Ishikawa (cell line): ENCODE measurements at regions not wholly inside any gene's neighbourhood (a gene's known extent, or its start where the extent isn't known, plus 50 kb on each side); places are given as distances from the start of the nearest gene placed in this dataset.

ENCODE experiments used
- CEBPB ChIP-seq: IDR thresholded peaks from 2 replicates; pipeline ENCODE4 v1.6.1; 2012
- CREB1 ChIP-seq: IDR thresholded peaks from 2 replicates; pipeline ENCODE4 v1.6.1; 2012; ENCODE audit warnings: low read depth
- EGR1 ChIP-seq: IDR thresholded peaks from 2 replicates; pipeline ENCODE4 v1.6.1; 2012
- EP300 ChIP-seq: IDR thresholded peaks from 2 replicates; pipeline ENCODE4 v1.6.1; 2012; ENCODE audit warnings: borderline replicate concordance
- FOXM1 ChIP-seq: IDR thresholded peaks from 2 replicates; pipeline ENCODE4 v1.6.1; 2012; ENCODE audit warnings: low read depth, borderline replicate concordance
- MAX ChIP-seq: IDR thresholded peaks from 2 replicates; pipeline ENCODE4 v1.6.1; 2012
- NFIC ChIP-seq: IDR thresholded peaks from 2 replicates; pipeline ENCODE4 v1.6.1; 2012
- RAD21 ChIP-seq: IDR thresholded peaks from 2 replicates; pipeline ENCODE4 v1.6.1; 2012; ENCODE audit warnings: low read depth
- REST ChIP-seq: IDR thresholded peaks from 2 replicates; pipeline ENCODE4 v1.6.1; 2012; ENCODE audit warnings: low read depth, mild to moderate bottlenecking
- TAF1 ChIP-seq: IDR thresholded peaks from 2 replicates; pipeline ENCODE4 v1.6.1; 2012; ENCODE audit warnings: low read depth, mild to moderate bottlenecking
- TCF12 ChIP-seq: IDR thresholded peaks from 2 replicates; pipeline ENCODE4 v1.6.1; 2012; ENCODE audit warnings: low read depth
- TEAD4 ChIP-seq: IDR thresholded peaks from 2 replicates; pipeline ENCODE4 v1.6.1; 2012
- USF1 ChIP-seq: IDR thresholded peaks from 2 replicates; pipeline ENCODE4 v1.6.1; 2012
- YY1 ChIP-seq: IDR thresholded peaks from 2 replicates; pipeline ENCODE4 v1.6.1; 2012; ENCODE audit warnings: low read depth
- ZBTB7A ChIP-seq: IDR thresholded peaks from 2 replicates; pipeline ENCODE4 v1.6.1; 2012; ENCODE audit warnings: low read depth

DNA sequence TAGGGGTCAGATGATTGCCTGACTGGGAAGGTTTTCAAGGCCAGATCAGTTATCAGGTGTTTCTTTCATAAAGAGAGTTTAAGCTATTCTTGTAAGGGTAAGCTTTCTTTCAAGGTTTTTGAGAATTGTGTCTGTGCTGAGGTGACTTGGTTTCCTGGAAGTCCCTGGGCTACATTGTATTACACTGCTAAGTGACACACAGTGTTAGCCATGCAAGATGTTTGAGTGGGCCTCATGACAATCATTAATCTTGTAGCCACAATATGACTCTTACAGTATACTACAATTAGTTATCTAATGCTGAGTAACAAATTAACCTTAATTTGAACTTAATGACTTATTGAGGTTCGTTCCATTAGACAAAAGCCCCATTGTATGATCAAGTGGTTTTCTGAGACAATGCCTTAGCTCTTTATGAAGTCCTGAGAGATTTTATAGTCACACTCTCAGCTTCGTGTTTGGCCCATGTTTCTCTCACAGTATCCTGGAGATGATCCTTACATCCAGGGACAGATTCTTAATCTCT, 186.7 kb downstream of the RPS12 start:
- TF ChIP-seq FOXM1: no peak
- no peak for TF ChIP-seq EP300
- TF ChIP-seq EGR1: no peak
- TF ChIP-seq CEBPB: no peak
- TF ChIP-seq ZBTB7A: no peak
- no peak for TF ChIP-seq NFIC
- no peak for TF ChIP-seq CREB1
- no peak for TF ChIP-seq USF1
- TF ChIP-seq YY1: no peak

DNA sequence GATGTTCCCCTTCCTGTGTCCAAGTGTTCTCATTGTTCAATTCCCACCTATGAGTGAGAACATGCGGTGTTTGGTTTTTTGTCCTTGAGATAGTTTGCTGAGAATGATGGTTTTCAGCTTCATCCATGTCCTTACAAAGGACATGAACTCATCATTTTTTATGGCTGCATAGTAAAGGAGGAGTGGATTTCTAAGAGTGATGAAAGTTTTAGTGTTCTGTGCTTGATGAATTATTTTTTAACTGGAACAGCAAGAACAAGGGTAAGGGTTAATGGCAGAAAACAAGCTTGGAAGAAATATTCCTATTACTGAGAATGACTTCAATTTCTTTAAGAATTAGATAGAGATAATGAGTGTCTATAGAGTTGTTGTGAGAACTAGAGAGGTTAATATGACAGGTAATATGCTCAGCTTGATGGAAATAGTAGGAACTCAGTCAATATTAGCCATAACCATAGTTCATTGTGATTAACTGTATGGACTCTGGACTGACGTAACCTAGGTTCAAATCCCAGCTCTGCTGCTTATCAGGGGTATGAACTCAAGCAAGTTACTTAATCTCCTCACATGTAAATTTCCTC, 190.0 kb downstream of the RPS12 start:
- no peak for TF ChIP-seq ZBTB7A
- no peak for TF ChIP-seq USF1
- no peak for TF ChIP-seq TAF1
- TF ChIP-seq NFIC: no peak
- no peak for TF ChIP-seq CEBPB
- no peak for TF ChIP-seq CREB1
- no peak for TF ChIP-seq TCF12
- TF ChIP-seq YY1: no peak
- TF ChIP-seq TEAD4: no peak

- TF ChIP-seq EGR1 (no peak), MAX (no peak)
These were observed 198.4 kb downstream of the RPS12 start for GRCh38 chr6:133012774-133013173.

GRCh38 chr6:133016631-133017030, 202.3 kb downstream of the RPS12 start:
- TF ChIP-seq FOXM1 (no peak), TAF1 (no peak), TCF12 (no peak), YY1 (no peak), CEBPB (no peak), CREB1 (no peak), TEAD4 (no peak), EGR1 (no peak), REST (no peak), USF1 (no peak), NFIC (no peak), ZBTB7A (no peak), EP300 (no peak), MAX (no peak), RAD21 (no peak)

GRCh38 chr6:133017581-133017980, 203.2 kb downstream of the RPS12 start:
- TF ChIP-seq RAD21: no peak
- TF ChIP-seq CEBPB: no peak
- TF ChIP-seq TEAD4: no peak
- TF ChIP-seq REST: no peak
- no peak for TF ChIP-seq EP300
- TF ChIP-seq TCF12: no peak

DNA sequence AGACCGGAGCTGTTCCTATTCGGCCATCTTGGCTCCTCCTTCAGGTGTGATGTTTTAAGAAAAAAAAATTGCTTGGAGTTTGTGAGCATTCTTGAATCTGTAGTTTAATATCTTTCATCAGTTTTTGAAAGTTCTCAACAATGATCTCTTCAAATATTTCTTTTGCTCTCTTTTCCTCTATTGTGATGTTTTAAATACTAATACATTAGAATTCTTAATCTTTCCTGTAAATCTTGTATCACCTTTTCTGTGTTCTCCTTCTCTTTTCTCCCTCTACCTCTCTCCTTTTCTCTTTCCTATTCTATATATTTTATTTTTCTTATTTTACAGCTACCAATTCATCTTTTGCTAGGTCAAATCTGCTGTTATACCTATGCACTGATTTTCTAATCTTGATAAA, 212.3 kb downstream of the RPS12 start:
- no peak for TF ChIP-seq FOXM1
- TF ChIP-seq EP300: no peak
- TF ChIP-seq CEBPB: no peak
- no peak for TF ChIP-seq TCF12
- no peak for TF ChIP-seq MAX
- TF ChIP-seq NFIC: no peak
- TF ChIP-seq TEAD4: no peak
- no peak for TF ChIP-seq USF1
- TF ChIP-seq EGR1: no peak
- no peak for TF ChIP-seq YY1
- no peak for TF ChIP-seq ZBTB7A
- TF ChIP-seq TAF1: no peak
